Bronchial epithelial cell (primary cell): ENCODE measurements at regions not wholly inside any gene's neighbourhood (a gene's known extent, or its start where the extent isn't known, plus 50 kb on each side); places are given as distances from the start of the nearest gene placed in this dataset.

Experiments
- DNase-seq: peaks from one replicate; pipeline ENCODE4 v3.0.0-alpha.2; 2010; ENCODE audit warnings: low read depth
- FAIRE-seq: peaks from 2 replicates; lab custom pipeline; 2011; peaks lifted over from hg19 to GRCh38; lab: Jason Lieb, UNC
- H3K27me3 ChIP-seq: 2 replicates; pipeline ENCODE4 v1.5.1; 2011; ENCODE audit warnings: low read length; ENCODE audit not compliant: control insufficient read depth, insufficient read depth
- H3K36me3 ChIP-seq: 2 replicates; pipeline ENCODE4 v1.5.1; 2011; ENCODE audit warnings: low read length; ENCODE audit not compliant: control insufficient read depth, insufficient read depth
- H3K4me3 ChIP-seq: 2 replicates; pipeline ENCODE4 v1.5.1; 2011; ENCODE audit warnings: mild to moderate bottlenecking, low read depth, low read length, control low read depth
- TF ChIP-seq, protein P1 (sequence below): IDR thresholded peaks from 2 replicates; pipeline ENCODE4 v1.5.1; 2011; ENCODE audit warnings: mild to moderate bottlenecking, moderate library complexity, low read length, control low read depth, inconsistent platforms; ENCODE audit not compliant: insufficient read depth, severe bottlenecking

DNA sequence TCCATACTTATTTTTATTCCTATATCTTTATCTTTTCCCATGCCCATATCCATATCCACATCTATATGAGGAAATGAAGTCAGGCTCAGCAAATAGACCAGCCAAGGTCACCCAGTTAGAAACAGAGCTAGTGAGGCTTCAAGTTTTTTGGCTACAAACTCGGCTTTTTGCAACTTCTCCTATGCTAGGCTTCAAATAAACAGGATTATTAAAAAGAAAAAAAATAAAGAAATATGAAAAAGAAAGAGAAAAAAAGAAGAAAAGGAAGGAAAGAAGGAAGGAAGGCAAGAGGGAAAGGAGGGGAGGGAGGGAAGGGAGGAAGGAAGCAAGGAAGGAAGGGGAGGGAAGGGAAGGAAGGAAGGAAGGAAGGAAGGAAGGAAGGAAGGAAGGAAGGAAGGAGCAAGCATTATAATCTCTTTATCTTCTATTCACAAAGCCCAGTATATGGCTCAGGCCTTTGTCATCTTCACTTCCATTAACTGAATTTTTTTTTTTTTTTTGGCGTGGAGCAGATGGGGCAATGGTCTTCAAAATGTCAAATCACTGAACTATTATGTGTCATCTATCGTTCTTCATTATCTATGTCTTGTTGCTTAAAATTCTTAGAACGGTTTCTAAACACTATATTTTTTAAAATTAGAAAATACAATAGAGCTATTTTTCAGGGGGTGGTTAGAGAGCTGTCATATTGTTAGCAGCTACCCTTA lies 418.2 kb downstream of the VRK1 start:
- Histone ChIP-seq H3K4me3 (no peak overlapping the region), H3K27me3 (peaks cover 6% of the 10 kb centered on the region), H3K36me3 (no peaks in the 10 kb centered on the region)
- DNase-seq (no peak), FAIRE-seq (no peak)
- TF ChIP-seq, protein P1, sequence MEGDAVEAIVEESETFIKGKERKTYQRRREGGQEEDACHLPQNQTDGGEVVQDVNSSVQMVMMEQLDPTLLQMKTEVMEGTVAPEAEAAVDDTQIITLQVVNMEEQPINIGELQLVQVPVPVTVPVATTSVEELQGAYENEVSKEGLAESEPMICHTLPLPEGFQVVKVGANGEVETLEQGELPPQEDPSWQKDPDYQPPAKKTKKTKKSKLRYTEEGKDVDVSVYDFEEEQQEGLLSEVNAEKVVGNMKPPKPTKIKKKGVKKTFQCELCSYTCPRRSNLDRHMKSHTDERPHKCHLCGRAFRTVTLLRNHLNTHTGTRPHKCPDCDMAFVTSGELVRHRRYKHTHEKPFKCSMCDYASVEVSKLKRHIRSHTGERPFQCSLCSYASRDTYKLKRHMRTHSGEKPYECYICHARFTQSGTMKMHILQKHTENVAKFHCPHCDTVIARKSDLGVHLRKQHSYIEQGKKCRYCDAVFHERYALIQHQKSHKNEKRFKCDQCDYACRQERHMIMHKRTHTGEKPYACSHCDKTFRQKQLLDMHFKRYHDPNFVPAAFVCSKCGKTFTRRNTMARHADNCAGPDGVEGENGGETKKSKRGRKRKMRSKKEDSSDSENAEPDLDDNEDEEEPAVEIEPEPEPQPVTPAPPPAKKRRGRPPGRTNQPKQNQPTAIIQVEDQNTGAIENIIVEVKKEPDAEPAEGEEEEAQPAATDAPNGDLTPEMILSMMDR = no peak

DNA sequence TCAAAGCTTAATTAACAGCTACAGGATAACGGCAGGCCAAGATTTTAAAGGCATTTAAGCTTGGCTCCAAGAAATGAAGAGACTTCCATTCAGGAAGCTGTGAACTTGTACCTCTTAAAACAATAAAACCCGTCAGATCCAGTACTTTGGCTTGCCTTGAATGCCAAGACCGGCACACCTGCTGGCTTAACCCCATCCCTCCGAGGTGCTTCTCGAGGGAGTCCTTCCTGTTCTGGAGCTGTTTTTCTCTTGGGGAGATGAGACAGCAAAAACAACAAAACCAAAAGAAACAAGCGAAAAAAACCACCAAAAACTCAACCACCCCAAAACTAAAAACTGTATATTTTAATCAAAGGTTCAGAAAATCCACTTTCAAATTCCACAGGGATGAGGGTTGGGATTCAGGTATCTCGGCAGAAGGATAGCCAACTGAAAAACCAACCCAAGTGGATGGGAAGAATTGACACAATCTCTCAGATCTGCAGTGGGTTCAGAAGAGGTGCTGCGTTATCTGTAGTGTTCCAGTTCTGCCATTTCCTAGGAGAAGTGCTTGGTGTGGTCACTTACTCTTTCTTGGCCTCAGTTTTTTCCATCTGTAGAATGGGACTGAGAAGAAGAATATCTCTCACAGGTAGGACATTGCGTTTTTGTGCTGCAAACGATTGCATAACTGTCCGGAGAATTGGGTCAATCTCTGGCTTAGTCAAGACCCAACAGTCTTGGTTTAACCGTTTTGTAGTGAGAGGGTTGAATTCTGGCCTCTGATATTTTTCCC lies 420.1 kb downstream of the VRK1 start:
- Histone ChIP-seq H3K36me3 (no peaks in the 10 kb centered on the region), H3K27me3 (peaks cover 6% of the 10 kb centered on the region), H3K4me3 (no peak overlapping the region)
- TF ChIP-seq, protein P1 = no peak
- DNase-seq (no peak), FAIRE-seq (no peak)

DNA sequence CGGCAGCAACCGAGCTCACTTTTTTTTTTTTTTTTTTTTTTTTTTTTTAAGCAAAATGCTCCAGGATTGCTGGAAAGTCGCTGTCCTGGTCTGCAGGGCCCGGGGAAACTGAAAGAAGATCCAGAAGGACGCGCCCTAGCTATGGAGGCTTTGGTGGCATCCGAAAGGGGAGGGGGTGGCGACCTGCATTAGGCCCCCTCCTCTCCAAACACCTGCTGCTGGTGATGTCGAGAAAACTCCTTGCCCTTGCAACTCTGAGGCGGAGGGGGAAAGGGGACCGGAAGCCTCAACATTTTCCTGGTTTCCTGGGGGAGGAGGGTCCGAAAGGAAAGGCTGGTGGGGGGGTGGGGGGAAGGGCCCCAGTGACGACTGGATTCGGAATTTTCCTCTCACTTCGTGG lies 421.1 kb downstream of the VRK1 start:
- H3K27me3 ChIP-seq = peaks cover 6% of the 10 kb centered on the region
- H3K36me3 ChIP-seq = no peaks in the 10 kb centered on the region
- no peak overlapping the region for H3K4me3 ChIP-seq
- TF ChIP-seq, protein P1 = no peak
- DNase-seq (no peak), FAIRE-seq (no peak)

DNA sequence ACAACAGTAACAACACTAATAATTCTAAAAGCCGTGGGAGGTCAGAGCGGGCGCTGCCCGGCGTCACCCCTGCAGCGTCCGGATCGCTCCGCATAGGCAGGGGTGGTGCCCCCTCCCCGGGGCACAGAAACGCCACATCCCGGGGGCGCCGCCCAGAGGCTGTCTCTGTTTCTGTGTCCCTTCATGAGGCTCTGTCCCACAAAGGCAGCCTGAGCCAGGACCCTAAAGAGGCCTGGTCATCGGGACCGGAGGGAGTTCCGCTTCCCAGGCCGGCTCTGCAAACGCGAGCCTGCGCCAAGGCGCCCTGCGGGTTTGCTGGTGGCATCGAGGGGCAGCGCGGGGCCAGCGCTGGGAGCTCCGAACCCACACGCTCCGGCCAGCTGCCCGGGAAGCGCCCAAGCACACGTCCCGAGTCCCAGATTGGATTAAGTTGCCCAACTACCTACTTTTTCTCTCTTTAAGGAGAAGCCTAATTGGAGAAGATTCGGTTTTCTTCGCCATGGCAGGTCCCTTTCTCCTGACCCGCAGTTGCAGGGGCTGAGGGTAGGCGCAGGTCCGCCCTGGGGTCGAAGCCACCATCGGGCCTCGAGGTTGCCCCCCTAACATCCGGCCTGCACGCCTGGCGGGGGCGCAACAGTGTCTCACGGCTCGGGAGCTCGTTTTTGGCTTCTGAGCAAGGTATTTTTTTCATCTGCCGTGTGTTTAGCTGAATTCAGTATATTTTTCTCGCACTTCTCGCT lies 421.7 kb downstream of the VRK1 start:
- H3K4me3 ChIP-seq = peak overlapping the region; percentile 18
- FAIRE-seq (no peak), DNase-seq (no peak)
- TF ChIP-seq, protein P1 = no peak
- H3K36me3 ChIP-seq = no peaks in the 10 kb centered on the region
- peaks cover 6% of the 10 kb centered on the region for H3K27me3 ChIP-seq

DNA sequence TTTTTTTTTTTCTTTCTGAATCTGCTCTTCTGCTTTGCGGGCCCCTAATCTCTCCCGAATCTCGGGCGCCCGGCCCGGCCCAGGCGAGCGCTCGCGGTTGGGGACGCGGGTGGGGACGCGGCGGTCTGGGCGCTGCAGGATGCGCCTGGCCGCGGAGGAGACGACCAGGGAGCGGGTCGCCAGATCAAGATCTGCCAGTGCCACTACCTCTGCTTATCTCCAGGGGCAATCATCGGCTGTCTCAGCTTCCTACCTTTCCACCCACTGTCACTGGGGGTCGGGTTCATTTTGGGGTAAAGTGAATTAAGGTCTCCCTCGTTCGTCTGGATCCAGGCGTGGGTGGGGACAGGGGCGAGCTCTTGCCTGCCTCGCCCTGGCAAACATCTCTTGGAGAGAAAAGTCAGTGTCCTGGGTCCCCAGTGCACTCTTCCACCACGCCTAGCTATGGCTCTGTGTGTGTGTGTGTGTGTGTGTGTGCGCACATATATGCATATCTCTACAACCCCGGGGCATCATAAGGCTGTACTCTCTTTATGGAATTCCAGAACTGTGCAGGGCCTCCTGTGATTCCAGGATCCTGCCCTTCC lies 422.3 kb downstream of the VRK1 start:
- peaks cover 6% of the 10 kb centered on the region for H3K27me3 ChIP-seq
- TF ChIP-seq, protein P1 = no peak
- H3K4me3 ChIP-seq = no peak overlapping the region
- FAIRE-seq (no peak), DNase-seq (no peak)
- H3K36me3 ChIP-seq = no peaks in the 10 kb centered on the region
